ENCODE measurements at regions not wholly inside any gene's neighbourhood (a gene's known extent, or its start where the extent isn't known, plus 50 kb on each side); places are given as distances from the start of the nearest gene placed in this dataset.
"Not testable (repeated sequence)": the region's sequence is repeated elsewhere in the genome, so short reads cannot be mapped to it uniquely, and the experiment has no call there.

- H3K4me1 ChIP-seq (ENCODE audit: insufficient read depth, low read length, poor library complexity, severe bottlenecking), result no peaks in the 10 kb centered on the region
- no peaks in the 10 kb centered on the region for H3K9me2 ChIP-seq (ENCODE audit: insufficient read depth, low read length)
- DNase-seq (ENCODE audit: low spot score), result no peak
- no peak for TF ChIP-seq EZH2phosphoT487 (IDR thresholded peaks at IDR 0.05; ENCODE audit: borderline replicate concordance, low read depth, low read length)
- TF ChIP-seq CTCF (conservative IDR thresholded peaks at IDR 0.05; ENCODE audit: low read length), result no peak
- H4K20me1 ChIP-seq (ENCODE audit: insufficient read depth, low read length), result no peaks in the 10 kb centered on the region
- H3K79me2 ChIP-seq (ENCODE audit: insufficient read depth, low read depth, low read length), result no peaks in the 10 kb centered on the region
- intact Hi-C loops (cut with micrococcal nuclease; ENCODE audit: unreplicated experiment), result no loop called here
- H3K9me3 ChIP-seq (ENCODE audit: low read length), result no peaks in the 10 kb centered on the region
- H3K4me2 ChIP-seq (ENCODE audit: low read length), result no peak overlapping the region
- no TSS peak for BruUV-seq (replicated peaks)
- ChIA-PET POLR2A (no interaction called here), CTCF (ENCODE audit: unreplicated experiment) (no interaction called here)
- H3K36me3 ChIP-seq (ENCODE audit: insufficient read depth, low read length), result no peaks in the 10 kb centered on the region
- no peak overlapping the region for H3K27ac ChIP-seq (ENCODE audit: low read depth, low read length, poor library complexity, severe bottlenecking)
- H3K4me3 ChIP-seq (ENCODE audit: low read depth, low read length, poor library complexity, severe bottlenecking), result no peak overlapping the region
- H2AFZ ChIP-seq (ENCODE audit: low read length), result no peak overlapping the region
Observed at GRCh38 chr2:192899466-192899865, 704.7 kb upstream of the TMEFF2 start.

- H3K9me3 ChIP-seq (ENCODE audit: low read length); DNase-seq (ENCODE audit: low spot score); H3K36me3 ChIP-seq (ENCODE audit: insufficient read depth, low read length); H3K4me1 ChIP-seq (ENCODE audit: insufficient read depth, low read length, poor library complexity, severe bottlenecking); POLR2A ChIA-PET; H3K4me2 ChIP-seq (ENCODE audit: low read length); BruUV-seq (replicated peaks); H3K9me2 ChIP-seq (ENCODE audit: insufficient read depth, low read length); H3K79me2 ChIP-seq (ENCODE audit: insufficient read depth, low read depth, low read length); H2AFZ ChIP-seq (ENCODE audit: low read length); H3K27ac ChIP-seq (ENCODE audit: low read depth, low read length, poor library complexity, severe bottlenecking); CTCF ChIA-PET (ENCODE audit: unreplicated experiment); intact Hi-C loops (cut with micrococcal nuclease; ENCODE audit: unreplicated experiment); H3K4me3 ChIP-seq (ENCODE audit: low read depth, low read length, poor library complexity, severe bottlenecking); H4K20me1 ChIP-seq (ENCODE audit: insufficient read depth, low read length): not testable (repeated sequence)
Observed at GRCh38 chr2:192893976-192894375, 699.2 kb upstream of the TMEFF2 start.

GRCh38 chr2:192888109-192888508 lies 693.4 kb upstream of the TMEFF2 start:
- DNase-seq (ENCODE audit: low spot score), result no peak
- TF ChIP-seq EZH2phosphoT487 (IDR thresholded peaks at IDR 0.05; ENCODE audit: borderline replicate concordance, low read depth, low read length) (no peak), CTCF (conservative IDR thresholded peaks at IDR 0.05; ENCODE audit: low read length) (no peak)
- no peak overlapping the region for H2AFZ ChIP-seq (ENCODE audit: low read length)
- no peaks in the 10 kb centered on the region for H3K4me1 ChIP-seq (ENCODE audit: insufficient read depth, low read length, poor library complexity, severe bottlenecking)
- no TSS peak for BruUV-seq (replicated peaks)
- no peak overlapping the region for H3K4me2 ChIP-seq (ENCODE audit: low read length)
- no peaks in the 10 kb centered on the region for H3K79me2 ChIP-seq (ENCODE audit: insufficient read depth, low read depth, low read length)
- CTCF ChIA-PET (ENCODE audit: unreplicated experiment), result no interaction called here
- no peaks in the 10 kb centered on the region for H4K20me1 ChIP-seq (ENCODE audit: insufficient read depth, low read length)
- POLR2A ChIA-PET, result interaction anchor here (1.2 to 1.9 kb wide), 2 partner anchors 13 to 17 kb away, joined by 4 read pairs; no protein-coding TSS in a partner anchor
- intact Hi-C loops (cut with micrococcal nuclease; ENCODE audit: unreplicated experiment), result no loop called here
- H3K9me2 ChIP-seq (ENCODE audit: insufficient read depth, low read length), result no peaks in the 10 kb centered on the region
- no peaks in the 10 kb centered on the region for H3K9me3 ChIP-seq (ENCODE audit: low read length)
- H3K36me3 ChIP-seq (ENCODE audit: insufficient read depth, low read length), result no peaks in the 10 kb centered on the region
- H3K4me3 ChIP-seq (ENCODE audit: low read depth, low read length, poor library complexity, severe bottlenecking), result no peak overlapping the region
- H3K27ac ChIP-seq (ENCODE audit: low read depth, low read length, poor library complexity, severe bottlenecking), result no peak overlapping the region
